ENCODE measurements at regions not wholly inside any gene's neighbourhood (a gene's known extent, or its start where the extent isn't known, plus 50 kb on each side); places are given as distances from the start of the nearest gene placed in this dataset.

- DNase-seq (ENCODE audit: low read depth, low spot score), result no peak
- no peak overlapping the region for H3K27ac ChIP-seq
Measured at GRCh38 chr14:22513066-22513812, 75.8 kb downstream of the DAD1 start.

- no peak for DNase-seq (ENCODE audit: low read depth, low spot score)
- no peak overlapping the region for H3K27ac ChIP-seq
Measured at GRCh38 chr14:22512106-22512814, 76.8 kb downstream of the DAD1 start.

GRCh38 chr14:22510527-22511110, 78.4 kb downstream of the DAD1 start:
- no peak for DNase-seq (ENCODE audit: low read depth, low spot score)
- H3K27ac ChIP-seq, result no peak overlapping the region

- no peak overlapping the region for H3K27ac ChIP-seq
- DNase-seq (ENCODE audit: low read depth, low spot score), result no peak
Measured at GRCh38 chr14:22509751-22510300, 79.2 kb downstream of the DAD1 start.

GRCh38 chr14:22509036-22509709, 79.9 kb downstream of the DAD1 start:
- no peak overlapping the region for H3K27ac ChIP-seq
- DNase-seq (ENCODE audit: low read depth, low spot score), result no peak

GRCh38 chr14:22508662-22509035, 80.4 kb downstream of the DAD1 start:
- DNase-seq (ENCODE audit: low read depth, low spot score), result no peak
- no peak overlapping the region for H3K27ac ChIP-seq

GRCh38 chr14:22508150-22508457, 80.9 kb downstream of the DAD1 start:
- H3K27ac ChIP-seq, result no peak overlapping the region
- no peak for DNase-seq (ENCODE audit: low read depth, low spot score)

- no peak overlapping the region for H3K27ac ChIP-seq
- no peak for DNase-seq (ENCODE audit: low read depth, low spot score)
Measured at GRCh38 chr14:22506778-22507351, 82.2 kb downstream of the DAD1 start.

- DNase-seq (ENCODE audit: low read depth, low spot score), result no peak
- no peak overlapping the region for H3K27ac ChIP-seq
Measured at GRCh38 chr14:22506378-22506710, 82.7 kb downstream of the DAD1 start.

GRCh38 chr14:22505697-22506377, 83.2 kb downstream of the DAD1 start:
- DNase-seq (ENCODE audit: low read depth, low spot score), result no peak
- H3K27ac ChIP-seq, result no peak overlapping the region

- DNase-seq (ENCODE audit: low read depth, low spot score), result no peak
- H3K27ac ChIP-seq, result no peak overlapping the region
Measured at GRCh38 chr14:22505309-22505696, 83.7 kb downstream of the DAD1 start.

GRCh38 chr14:22502551-22502950, 86.5 kb downstream of the DAD1 start:
- DNase-seq (ENCODE audit: low read depth, low spot score), result no peak
- no peak overlapping the region for H3K27ac ChIP-seq

- no peak overlapping the region for H3K27ac ChIP-seq
- DNase-seq (ENCODE audit: low read depth, low spot score), result no peak
Measured at GRCh38 chr14:22502007-22502406, 87.0 kb downstream of the DAD1 start.

GRCh38 chr14:22500954-22501726, 87.9 kb downstream of the DAD1 start:
- DNase-seq (ENCODE audit: low read depth, low spot score), result no peak
- no peak overlapping the region for H3K27ac ChIP-seq

GRCh38 chr14:22500525-22500924, 88.5 kb downstream of the DAD1 start:
- no peak for DNase-seq (ENCODE audit: low read depth, low spot score)
- no peak overlapping the region for H3K27ac ChIP-seq

GRCh38 chr14:22497671-22498093, 91.3 kb downstream of the DAD1 start:
- H3K27ac ChIP-seq, result no peak overlapping the region
- DNase-seq (ENCODE audit: low read depth, low spot score), result peak; percentile 18

GRCh38 chr14:22497144-22497423, 91.9 kb downstream of the DAD1 start:
- no peak for DNase-seq (ENCODE audit: low read depth, low spot score)
- no peak overlapping the region for H3K27ac ChIP-seq

GRCh38 chr14:22494486-22495135, 94.4 kb downstream of the DAD1 start:
- DNase-seq (ENCODE audit: low read depth, low spot score), result no peak
- no peak overlapping the region for H3K27ac ChIP-seq

GRCh38 chr14:22493753-22494152, 95.3 kb downstream of the DAD1 start:
- no peak overlapping the region for H3K27ac ChIP-seq
- no peak for DNase-seq (ENCODE audit: low read depth, low spot score)
